ENCODE measurements at regions not wholly inside any gene's neighbourhood (a gene's known extent, or its start where the extent isn't known, plus 50 kb on each side); places are given as distances from the start of the nearest gene placed in this dataset.
A peak's percentile ranks its signal among the peaks of the same experiment; 100 is the strongest.

DNA sequence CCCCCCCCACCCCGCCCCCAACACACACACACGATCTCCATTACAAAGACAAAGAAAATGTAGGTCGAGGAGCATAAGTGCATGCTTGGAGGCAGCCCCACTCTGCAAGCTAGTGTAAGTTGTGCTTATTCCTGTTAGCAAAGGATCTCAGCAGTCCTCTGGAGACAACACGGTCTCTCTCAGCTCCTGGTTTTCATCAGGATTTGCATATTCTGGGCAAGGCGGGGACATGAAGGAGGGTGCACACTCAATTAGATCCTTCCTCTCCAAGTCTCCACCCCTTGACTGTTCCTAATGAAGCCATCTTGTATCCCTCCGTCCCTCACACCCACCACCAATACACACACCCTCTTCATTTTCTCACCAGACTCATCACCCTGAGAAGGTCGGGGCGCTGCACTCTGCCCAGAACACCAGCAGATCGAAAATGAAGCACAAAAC, 63.8 kb downstream of the MRPL46 start:
- no peak for DNase-seq

DNA sequence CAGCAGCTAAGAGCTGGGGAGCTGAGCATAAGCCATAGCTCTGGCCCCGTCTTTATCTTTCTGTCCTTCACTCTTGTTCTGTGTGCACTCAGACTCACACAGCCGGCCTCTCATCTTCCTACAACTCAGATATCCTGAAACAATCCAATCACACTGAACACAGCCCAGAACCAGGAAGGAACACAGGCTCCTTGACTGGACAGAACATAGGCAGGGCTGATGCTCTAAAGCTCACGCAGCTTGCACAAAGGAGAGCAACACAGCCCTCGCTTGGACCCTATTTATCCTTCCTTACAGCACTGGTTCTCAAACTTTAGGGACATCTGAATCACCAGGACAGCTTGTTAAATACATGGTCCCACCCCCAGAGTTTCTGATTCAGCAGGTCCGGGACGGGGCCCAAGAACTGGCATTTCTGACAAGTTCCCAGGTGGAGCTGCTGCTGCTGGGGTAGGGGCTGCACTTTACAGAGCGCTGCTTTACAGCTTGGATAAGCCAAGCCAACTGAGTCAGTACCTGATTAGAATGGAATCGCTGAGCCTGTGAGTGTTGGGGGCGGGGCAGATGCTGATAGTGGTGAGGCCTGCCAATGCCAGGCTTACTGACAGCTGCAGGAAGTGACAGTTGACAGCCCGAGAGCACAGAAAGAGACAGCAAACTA, 65.1 kb downstream of the MRPL46 start:
- no peak for DNase-seq

DNA sequence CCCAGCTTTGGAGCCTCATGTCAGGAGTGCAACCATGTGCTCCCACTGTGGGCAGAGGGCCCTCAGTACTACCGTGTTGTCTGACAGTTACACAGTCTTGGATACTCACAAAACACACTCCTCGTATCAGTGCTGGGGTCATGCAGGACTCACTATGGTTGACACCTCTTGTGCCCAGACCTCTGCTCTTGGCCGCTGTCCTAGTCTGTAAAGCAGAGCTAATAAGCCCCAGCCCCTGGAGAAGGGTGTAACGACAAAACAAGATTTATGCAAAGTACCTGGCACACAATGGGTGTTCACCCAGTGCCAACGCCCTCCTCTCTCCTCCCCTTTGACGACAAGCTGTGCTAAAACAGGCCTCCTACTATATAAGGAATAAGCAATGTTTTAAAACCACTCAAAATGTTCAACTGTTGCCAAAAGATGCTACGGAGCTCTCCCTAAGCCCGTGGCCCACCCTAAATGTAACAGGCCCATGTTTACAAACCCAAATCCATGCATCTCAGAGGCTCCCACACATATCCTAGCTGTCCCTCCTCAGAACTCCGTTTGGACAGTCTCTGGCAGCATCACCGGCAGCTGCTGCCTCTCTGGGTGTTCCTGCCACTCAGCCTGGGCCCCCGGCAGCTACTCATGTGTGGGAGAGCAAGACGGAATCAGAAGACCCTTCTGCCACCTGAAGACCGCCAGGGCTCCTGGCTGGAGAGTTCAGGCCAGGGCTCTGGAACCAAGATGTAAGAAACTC, 65.8 kb downstream of the MRPL46 start:
- no peak for DNase-seq

DNA sequence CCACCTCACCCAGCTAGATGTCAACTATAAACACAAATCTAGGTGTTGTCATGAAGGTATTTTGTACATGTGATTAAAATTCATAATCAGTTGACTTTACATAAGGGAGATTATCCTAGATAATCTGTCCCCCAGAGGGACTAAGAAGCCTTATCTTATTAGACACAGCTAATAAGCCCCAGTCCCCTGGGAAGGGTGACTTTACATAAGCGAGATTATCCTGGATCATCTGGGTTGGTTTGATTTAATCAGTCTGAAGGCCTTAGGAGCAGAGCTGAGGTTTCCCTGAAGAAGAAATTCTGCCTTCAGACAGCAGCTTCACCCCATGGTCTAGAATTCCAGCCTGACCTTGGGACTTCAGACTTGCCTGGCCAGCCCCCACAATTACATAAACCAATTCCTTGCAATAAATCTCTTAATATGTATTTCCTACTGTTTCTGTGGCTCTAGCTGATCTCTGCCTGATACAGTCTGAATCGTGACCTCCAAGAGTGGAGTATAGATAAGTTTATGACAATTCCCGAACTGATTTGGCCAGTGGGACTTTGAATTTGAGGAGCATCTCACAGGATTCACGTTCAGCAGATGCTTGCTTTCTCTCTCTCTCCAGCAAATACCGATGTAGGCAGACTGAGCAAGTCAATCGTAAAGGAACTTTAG, 66.5 kb downstream of the MRPL46 start:
- no peak for DNase-seq

DNA sequence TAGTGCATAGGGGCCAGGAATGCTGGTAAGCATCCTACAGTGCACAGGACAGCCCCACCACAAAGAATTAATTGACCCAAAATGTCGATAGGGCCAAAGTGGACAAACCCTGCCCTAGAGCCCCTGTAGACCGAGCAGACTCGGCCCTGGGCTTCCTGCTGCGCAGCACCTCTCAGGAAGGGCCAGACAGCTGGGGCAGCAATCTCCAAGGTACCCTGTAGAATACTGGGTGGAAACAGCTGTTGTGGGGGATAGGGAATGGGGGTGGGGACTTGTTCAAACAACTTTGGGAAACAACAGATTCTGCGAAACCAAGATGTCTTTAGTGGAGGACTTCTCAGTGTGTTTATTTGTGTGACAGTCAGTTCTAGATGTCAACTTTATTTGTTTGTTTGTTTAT, 67.1 kb downstream of the MRPL46 start:
- DNase-seq: no peak

DNA sequence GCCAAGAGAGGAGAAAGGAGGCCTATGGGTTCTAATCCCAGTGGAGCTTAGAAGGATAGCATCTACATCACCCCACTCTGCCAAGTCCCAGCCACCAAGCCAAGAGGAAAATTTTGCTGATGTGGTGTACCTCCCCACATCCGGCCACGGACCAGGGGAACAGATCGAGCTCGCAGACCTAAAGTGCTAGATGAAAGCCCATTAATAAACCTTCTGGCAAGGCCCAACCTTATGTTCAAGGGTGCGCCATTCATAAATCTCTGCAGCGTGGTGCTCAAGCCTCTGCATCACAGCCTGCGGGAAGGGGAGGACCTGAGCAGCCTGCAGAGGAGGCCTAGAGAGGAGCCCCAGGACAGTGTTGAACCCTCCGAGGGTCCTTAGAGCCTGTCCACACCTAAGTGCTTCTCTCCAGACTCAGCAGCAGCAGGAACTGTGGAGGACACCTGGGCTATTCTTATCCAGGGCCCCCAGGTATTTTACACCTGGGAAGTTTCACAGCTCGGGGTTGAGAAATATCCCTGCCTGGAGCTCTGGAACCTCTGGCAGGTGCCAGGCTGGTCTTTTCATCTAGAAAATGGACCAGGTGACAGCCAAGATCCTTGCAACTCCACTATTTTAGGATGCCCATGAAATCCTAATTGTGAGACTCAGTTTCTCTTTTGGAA, 68.0 kb downstream of the MRPL46 start:
- DNase-seq: no peak

DNA sequence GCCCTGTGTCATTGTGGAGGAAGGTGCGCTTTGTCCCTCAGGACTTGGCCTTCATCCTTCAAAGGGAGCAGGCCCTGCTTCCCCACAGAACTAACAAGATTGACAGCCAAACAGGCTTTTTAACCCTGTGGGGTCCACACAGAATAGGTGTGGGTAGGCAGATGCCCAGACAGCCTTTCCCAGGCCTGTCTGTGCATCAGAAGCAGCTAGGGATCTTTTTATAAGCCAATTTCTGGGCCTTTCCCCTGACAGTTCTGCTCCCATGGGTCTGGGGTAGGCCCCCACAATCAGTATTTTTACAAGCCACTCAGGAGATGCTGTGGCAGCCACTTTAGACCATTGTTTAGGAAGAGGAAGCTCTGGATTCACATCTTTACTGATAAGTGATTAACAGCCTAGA, 69.2 kb downstream of the MRPL46 start:
- DNase-seq: no peak

DNA sequence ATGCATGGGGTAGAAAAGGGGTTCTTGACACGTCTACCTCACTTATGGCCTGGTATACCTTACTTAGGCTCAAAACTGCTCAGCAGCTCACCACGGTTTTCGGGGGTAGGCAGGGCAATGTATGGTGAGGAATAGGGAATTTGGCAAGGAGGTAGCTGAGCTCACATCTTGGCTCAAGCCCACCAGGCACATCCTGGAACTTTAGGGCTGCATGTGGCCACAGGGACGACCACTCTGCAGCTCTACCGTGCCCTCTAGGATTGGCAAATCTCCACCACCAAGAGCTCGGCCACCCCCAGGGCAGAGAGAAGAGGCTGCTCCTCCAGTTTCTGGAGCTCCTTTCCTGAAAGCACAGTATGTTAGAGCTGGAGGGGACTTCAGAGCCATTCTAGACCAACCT, 69.7 kb downstream of the MRPL46 start:
- DNase-seq: no peak

DNA sequence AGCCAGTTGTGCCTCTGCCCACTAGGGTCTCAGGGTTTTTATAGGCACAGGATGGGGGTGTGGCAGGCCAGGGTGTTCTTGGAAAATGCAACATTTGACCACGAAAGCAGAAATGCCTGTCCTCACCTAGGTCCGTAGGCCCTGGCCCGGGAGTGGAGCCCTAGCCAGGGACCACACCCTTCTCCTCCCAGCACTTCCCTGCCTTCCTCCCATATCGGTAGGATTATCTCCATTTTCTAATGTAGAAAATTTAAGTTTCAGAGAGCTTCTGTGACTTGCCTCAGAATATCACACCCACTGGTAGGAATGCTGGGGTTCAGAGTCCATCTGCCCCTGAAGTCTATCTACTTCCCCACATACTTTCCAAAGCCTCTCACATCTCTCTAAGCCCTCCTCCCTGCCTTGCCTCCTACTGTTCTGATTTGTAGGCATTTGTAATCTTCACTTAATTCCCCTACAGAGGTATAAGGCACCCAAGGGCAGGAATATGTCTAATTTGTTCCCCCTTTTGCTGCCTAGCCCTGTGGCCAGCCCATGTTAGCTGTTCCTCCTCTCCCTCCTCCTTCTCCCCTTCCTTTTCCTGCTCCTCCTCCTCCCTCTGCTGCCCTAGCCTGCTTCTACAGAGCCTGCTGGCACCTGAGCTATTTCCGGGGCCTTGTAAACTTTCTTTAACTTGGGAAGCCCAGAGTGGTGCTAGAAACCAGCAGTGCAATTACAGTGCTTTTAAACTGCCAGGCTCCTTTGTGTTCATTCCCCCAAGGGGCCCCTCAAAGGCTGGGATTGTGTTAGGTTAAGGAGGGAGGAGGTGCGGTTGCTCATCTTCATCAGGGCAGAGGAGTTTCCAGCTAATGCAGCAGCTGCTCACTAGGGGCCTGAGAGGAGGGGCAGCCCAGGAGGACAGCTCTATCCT, 71.1 kb downstream of the MRPL46 start:
- no peak for DNase-seq

DNA sequence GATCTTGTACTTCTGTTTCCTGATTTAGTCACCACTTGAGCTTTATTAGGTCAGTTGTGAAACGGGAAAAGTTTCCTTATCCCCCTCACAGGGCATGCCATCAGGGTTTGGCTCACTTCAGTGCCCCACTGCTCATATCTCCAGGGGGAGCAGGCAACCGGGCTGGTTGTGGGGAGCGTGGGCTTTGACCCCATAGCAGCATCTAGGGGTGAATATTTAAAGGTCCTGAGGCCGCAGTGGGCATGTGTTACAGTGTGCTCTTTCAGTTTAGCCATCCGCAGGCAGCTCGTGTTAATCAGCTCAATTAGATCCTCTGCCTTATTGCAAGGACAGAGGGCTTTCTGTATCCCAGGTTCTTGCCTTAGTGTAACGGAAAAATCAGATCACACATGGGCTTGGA, 71.9 kb downstream of the MRPL46 start:
- DNase-seq: no peak

DNA sequence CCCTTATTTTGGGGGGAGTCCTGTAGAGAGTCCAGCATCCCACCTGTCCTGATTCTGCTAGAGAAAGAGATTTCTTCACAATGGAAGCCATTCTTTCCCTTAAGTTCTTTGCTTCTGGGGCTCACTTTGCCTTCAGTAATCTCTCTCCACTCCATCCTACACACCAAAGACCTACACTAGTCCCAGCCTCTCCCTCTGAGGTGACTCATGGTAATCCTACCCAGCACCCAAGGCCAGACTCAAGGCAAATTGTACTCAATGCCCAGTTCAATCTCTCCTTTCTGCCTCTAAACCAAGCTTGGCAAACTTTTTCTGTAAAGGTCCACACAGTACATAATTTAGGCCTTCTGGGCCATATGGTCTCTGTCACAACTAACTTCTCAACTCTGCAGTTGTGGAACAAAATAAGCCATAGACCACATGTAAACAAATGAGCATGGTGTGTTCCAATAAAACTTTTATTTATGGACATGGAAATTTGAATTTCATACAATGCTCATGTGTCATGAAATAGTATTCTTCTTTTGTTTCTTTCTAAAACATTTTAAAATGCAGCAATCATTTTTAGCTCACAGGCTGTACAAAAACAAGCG, 72.5 kb downstream of the MRPL46 start:
- DNase-seq: no peak

- DNase-seq: no peak
Observed at GRCh38 chr15:88393719-88394519, 73.3 kb downstream of the MRPL46 start.

- no peak for DNase-seq
Observed at GRCh38 chr15:88391700-88392099, 75.5 kb downstream of the MRPL46 start.

GRCh38 chr15:88391006-88391405, 76.2 kb downstream of the MRPL46 start:
- no peak for DNase-seq

- no peak for DNase-seq
Observed at GRCh38 chr15:88390164-88390901, 76.9 kb downstream of the MRPL46 start.

- no peak for DNase-seq
Observed at GRCh38 chr15:88389120-88389519, 78.1 kb downstream of the MRPL46 start.

GRCh38 chr15:88388686-88389085, 78.5 kb downstream of the MRPL46 start:
- DNase-seq: no peak

DNA sequence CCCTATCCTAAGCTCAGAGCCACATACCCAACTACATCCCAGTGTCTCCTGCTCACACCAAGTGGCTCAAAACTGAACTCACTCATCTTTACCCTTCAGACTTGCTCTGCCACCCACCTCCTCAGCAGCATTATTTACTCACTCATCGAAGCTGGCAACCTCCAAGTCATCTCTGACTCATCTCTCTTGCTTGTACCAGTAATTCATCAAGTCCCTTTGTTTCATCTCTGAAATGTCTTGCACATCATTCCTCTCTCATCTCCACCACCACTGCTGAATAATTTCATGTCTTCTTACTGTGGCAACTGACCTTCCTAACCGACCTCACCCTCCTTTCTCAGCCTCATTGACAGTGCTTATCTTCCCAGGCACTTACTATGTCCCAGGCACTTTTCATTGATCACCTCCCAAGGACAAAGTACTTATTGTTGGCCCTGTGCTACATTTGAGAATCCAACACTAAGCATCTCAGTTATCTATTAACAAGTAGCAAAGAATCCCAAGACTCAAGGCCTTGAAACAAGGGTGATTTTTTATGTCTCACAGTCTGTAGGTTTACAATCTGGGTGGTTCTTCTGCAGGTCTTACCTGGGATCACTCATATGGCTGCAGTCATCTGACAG, 82.0 kb downstream of the MRPL46 start:
- peak; percentile 74 for DNase-seq

- no peak for DNase-seq
Observed at GRCh38 chr15:88383354-88383753, 83.8 kb downstream of the MRPL46 start.

- peak; percentile 22 for DNase-seq
Observed at GRCh38 chr15:88382482-88382983, 84.7 kb downstream of the MRPL46 start.
